Adrenal gland (tissue), 5 donors: ENCODE measurements at regions not wholly inside any gene's neighbourhood (a gene's known extent, or its start where the extent isn't known, plus 50 kb on each side); places are given as distances from the start of the nearest gene placed in this dataset.

ENCODE experiments used
- POLR2A ChIP-seq, 2 donors: fragments of 450-650 bp; IDR thresholded peaks; one replicate each; pipeline ENCODE4 v1.6.1; 2017; ENCODE audit warnings: antibody characterized with exemption in 2 of 2, mild to moderate bottlenecking in 2 of 2, moderate library complexity in 1 of 2
- TF ChIP-seq, protein P1 (sequence below), 6 experiments: fragments of 450-650 bp in 4 of 6; fragments of 200-600 bp in 2 of 6; sonication (generic) in 1 of 6; IDR thresholded peaks; 1 replicate in 5 of 6; 2 replicates in 1 of 6; pipeline versions ENCODE4 v1.5.1 to v1.8.0; 2016 to 2021; ENCODE audit warnings: antibody characterized with exemption in 6 of 6, mild to moderate bottlenecking in 2 of 6, moderate library complexity in 1 of 6
- donor health status: DM: no; HTN: no; CAD: no.

DNA sequence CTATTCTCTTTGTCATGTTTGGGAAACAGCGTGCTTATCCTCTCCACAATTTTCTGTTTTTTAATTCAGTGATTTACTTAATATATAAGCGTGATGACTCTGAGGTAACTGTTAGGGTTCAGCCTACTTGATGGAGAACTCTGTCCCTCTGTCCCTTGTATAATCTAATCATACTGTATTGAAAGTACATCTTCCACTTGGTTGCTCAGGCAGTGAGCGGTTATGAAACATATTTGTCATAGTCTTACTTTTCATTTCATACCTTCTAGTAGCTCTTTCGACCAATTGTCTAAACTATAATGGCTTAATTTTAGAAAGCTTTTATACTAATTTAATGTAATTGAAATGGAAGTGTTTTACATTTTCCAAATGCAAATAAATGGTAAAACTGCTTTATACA lies 469.0 kb downstream of the TLL1 start:
- no peak for TF ChIP-seq POLR2A (IDR thresholded peaks at IDR 0.05)
- TF ChIP-seq, protein P1, sequence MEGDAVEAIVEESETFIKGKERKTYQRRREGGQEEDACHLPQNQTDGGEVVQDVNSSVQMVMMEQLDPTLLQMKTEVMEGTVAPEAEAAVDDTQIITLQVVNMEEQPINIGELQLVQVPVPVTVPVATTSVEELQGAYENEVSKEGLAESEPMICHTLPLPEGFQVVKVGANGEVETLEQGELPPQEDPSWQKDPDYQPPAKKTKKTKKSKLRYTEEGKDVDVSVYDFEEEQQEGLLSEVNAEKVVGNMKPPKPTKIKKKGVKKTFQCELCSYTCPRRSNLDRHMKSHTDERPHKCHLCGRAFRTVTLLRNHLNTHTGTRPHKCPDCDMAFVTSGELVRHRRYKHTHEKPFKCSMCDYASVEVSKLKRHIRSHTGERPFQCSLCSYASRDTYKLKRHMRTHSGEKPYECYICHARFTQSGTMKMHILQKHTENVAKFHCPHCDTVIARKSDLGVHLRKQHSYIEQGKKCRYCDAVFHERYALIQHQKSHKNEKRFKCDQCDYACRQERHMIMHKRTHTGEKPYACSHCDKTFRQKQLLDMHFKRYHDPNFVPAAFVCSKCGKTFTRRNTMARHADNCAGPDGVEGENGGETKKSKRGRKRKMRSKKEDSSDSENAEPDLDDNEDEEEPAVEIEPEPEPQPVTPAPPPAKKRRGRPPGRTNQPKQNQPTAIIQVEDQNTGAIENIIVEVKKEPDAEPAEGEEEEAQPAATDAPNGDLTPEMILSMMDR (IDR thresholded peaks at IDR 0.05), result no peak
